Dermis blood vessel endothelial cell (primary cell): ENCODE measurements at regions not wholly inside any gene's neighbourhood (a gene's known extent, or its start where the extent isn't known, plus 50 kb on each side); places are given as distances from the start of the nearest gene placed in this dataset.
"Not testable (repeated sequence)": the region's sequence is repeated elsewhere in the genome, so short reads cannot be mapped to it uniquely, and the experiment has no call there.

Source experiments
- DNase-seq: peaks from one replicate; pipeline ENCODE4 v3.0.0; 2010

DNA sequence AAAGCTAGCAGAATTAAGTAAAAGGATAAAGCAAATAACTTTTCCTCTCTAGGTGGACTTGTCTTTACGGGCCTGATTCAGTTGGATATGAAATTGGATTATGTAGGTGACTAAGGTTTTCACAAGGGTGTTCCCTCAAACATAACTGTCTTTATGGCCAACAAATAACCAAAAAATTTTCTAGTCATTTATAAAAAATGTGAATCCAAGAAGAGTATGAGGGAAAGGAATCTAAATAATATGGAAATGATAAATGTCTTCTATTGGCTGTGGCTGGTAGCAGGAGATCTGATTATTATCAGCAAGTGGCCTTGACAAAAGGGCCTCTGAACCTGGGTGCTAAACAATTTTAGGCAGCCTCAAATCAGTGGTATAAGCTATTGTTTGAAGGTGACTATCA lies 594.0 kb upstream of the UBE2E2 start:
- no peak for DNase-seq

DNA sequence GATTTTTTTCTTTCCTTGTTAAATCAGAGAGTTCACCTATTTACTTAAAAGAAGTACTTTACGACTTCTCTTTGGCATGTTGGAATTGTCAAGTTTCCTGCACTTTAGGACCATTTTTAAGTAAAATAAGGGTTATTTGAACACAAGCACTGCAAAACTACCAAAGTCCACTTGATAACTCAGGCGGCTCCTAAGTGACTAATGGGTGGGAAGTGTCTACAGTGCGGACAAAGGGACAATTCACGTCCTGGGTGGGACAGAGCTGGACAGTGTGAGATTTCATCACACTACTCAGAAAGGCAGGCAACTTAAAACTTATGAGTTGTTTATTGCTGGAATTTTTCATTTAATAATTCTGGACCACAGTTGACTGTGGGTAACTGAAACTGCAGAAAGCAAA lies 590.2 kb upstream of the UBE2E2 start:
- no peak for DNase-seq

DNA sequence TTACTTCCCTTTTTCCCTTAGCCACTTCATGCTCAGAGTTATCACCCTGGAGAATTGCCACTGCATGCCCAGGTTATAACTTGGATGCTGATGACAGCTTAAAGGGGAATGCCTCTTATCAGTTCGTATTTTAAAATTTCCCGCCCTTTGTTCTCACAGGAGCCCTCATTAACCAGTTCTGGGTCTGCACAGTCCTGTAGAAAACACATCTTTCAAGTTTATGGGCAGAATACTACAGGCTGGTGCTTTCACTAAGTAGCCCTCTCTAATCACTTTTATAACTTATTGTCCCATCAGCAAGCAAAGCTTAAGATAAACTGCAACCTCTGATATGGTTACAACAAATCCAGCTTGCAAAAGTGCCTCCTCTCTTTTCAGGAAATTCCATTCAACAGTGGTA lies 587.3 kb upstream of the UBE2E2 start:
- no peak for DNase-seq

DNA sequence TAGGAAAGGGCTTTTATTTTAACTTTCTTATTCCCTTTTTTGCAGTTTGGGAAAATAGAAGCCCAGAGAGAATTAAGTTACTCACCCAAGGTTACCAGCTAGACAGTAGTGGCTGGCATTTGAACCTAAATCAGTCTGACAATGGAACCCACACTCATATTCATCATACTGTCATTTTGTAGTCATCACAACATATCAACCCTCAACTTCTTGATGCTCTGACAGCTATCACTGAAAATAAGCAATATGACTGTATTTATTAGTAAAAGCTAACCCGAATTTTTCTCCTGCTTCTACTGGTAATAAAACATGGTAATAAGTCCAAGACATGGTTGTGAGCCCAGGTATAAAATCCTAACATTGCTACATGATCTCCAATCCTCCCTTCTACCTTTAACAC lies 585.8 kb upstream of the UBE2E2 start:
- DNase-seq: no peak

DNA sequence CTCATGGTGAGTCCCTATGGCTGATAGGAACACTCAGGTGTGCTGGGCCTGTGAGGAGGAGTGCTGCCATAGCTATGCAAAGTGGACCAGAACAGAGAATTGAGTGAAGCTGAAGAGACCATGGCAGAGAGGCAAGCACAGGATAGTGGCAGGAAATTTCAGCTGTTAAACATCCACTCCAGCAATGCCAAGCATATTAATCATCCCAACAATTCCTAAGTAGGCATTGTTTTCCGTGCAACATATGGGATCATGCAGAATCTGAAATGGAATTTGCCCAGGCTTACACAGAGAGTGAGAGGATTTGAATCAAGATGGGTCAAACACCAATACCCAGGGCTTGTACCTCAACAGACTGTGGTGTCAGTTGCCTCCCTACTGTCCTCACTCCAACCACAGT lies 582.6 kb upstream of the UBE2E2 start:
- no peak for DNase-seq

DNA sequence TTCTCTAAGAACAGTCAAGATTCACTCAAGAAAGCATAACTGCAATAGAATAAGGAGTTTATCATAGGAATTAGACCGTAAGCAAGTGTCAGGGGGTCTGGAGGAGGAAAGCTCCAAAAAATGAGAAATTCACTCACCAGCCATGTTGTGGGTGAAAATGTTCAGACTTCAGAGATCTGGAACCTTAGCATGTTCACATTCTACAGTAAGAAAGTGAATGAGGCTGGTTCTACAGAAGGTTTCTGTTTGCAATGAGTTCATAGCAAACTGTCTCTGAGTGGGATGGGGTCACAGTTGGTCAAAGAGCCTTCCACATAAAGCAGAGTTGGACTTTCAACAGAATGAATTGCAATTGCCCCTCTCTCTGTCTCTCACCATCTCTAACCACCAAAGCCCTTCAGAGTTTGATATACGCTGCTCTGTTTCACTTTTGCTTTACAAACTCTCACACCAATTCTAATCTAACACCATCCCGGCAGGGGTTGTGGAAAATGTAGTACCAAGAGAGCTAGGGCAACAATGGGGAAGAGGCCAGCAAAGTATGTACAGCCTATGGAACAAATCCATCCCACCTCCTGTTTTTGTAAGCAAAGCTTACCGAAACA lies 581.8 kb upstream of the UBE2E2 start:
- no peak for DNase-seq

DNA sequence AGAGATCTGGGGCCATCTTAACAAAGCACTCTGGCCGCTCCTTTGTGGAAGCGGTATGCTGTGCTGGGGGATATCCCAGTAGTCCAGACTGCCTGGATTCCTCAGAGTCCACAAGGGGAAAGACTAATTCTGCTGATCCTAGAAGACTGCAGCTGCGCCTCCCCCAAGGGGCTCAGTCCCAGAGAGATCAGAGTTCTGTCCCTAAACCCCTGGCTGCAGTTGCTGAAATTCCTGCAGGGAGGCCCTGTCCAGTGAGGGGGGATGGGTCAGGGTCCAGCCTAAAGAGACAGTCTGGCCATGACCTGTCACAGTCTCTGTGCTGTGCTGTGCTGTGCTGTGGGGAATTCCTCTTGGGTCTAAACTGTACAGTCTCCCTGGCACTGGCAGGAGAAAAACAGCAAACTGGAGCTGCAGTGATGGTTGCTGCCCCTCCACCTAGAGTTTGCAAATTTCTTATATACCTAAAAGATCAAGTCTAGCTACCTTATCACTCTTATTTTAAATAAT lies 575.1 kb upstream of the UBE2E2 start:
- no peak for DNase-seq

DNA sequence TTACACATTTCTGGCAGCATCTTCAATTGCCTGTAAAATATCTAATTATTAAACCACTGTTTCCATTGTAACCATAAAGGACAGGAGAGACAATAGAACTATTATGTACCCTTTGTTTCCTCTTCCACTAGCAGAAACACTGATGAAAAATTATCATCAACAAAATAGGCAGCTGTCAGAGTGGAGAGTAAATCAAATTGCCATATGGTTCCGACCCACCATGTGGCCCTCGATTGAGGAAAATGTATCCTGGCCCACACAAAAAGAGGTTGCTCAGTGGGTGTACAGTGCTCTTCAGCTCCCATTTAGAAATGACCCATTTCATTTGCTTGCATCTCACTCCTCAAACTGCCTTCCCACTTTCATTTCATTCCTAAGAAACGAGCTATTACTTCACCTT lies 570.6 kb upstream of the UBE2E2 start:
- DNase-seq: no peak

DNA sequence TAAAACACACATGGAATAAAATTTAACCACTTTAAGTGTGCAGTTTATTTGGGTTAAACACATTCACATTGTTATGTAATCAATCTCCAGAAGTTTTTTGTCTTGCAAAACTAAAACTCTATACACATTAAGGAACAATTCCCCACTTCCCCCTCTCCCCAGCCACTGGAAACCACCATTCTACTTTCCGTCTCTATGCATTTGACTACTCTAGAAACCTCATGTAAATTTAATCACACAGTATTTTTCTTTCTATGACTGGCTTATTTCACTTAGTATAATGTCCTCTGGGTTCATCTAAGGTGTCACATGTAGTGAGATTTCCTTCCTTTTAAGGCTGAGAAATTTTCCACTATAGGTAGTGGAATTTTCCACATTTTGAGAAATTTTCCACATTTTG lies 568.7 kb upstream of the UBE2E2 start:
- no peak for DNase-seq

DNA sequence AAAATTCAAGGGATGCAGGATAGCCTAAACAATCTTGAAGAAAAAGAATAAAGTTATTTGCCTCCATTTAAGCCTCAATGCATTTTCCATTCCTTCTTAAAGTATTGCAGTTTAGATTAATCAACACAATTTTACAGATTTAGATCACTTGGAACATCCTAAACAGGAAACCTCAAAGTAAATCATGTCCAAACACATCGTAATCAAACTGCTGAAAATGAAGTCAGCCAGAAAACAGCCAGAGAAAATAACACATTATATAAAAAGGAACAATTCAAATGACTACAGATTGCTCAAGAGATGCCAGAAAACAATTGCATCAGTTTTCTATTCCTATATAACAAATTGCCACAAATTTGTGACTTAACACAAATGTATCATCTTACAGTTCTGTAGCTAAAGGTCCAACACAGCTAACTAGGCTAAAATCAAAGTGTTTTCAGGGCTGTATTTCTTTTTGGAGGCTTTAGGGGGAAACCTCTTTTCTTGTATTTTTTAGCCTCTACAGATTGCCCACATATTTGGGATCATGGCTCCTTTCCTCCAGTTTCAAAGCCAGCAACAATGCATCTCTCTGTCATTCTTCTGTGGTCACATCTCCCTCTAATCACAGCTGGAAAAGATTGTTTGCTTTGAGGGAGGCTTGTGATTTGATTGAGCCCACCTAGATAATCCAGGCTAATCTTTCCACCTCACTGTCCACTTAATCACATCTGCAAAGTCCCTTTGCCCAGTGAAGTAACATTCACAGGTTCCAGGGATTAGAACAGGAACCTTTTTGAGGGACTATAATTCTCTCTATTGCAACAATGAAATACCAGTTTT lies 543.3 kb upstream of the UBE2E2 start:
- no peak for DNase-seq

DNA sequence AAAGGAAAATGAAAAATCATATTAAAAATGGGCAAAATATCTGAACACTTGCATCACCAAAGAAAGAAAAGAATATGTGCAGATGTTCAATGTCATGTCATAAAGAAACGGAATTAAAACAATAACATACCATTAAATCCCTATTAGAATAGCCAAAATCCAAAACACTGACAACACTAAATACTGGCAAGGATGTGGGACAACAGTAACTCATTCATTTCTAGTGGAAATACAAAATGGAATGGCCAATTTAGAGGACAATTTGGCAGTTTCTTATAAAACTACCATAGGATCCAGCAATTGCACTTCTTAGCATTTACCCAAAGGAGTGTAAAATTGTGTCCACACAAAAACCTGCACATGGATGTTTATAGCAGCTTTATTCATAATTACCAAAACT lies 542.5 kb upstream of the UBE2E2 start:
- no peak for DNase-seq

DNA sequence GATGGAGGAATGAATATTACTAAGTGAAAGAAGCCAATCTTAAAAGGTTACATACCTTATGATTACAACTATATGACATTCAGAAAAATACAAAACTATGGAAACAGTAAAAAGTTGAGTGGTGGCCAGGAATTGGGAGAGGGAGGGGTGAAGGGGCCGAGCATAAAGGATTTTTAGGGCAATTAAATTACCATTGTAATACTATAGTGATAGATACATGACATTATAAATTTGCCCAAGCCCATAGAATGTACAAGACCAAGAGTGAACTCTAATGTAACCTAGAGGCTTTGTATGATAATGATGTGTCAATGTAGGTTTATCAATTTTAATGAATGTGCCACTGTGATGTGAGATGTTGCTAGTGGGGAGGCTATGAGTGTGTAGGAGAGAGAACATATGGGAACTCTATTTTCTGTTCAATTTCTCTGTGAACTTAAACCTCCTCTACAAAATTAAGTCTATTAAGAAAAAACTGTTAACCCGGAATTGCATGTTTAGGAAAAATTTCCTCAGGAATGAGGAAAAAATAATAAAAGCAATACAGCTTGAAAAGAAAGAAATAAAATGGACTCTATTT lies 541.9 kb upstream of the UBE2E2 start:
- no peak for DNase-seq

DNA sequence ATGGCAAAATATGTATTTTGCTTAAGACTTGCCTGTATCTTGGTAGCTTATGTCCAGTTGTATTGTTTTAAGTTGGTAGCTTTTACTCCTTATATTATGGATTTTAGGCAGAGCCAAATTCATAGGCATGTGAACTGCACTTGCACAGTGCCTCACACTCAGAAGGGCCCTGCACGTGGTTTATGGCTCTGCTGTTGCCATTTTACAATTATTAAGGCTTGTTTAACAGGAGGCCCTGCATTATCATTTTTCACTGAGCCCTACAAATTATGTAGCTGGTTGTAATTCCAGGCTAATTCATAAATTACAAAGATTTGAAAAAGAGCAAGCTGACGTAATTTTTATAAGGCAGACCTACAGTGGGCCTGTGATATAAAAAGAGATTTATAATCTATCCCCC lies 537.6 kb upstream of the UBE2E2 start:
- no peak for DNase-seq

DNA sequence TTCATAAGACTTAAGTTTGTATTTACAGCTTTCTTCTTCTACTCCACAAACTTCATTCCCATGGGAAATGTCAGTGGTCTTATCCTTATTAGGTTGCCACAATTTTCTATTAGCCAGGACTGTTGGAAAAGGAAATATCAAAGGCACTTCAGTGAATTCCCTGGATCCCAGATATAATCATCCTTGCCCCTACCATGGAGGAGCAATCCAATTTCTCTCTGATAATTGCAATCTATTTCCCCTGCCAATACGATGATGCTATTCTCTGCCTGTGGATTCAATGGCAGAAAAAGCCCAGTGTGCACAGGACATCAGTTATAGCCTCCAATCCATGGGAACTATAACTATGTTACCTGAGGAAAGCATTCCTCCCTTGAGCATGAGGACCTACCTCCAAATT lies 536.4 kb upstream of the UBE2E2 start:
- no peak for DNase-seq

DNA sequence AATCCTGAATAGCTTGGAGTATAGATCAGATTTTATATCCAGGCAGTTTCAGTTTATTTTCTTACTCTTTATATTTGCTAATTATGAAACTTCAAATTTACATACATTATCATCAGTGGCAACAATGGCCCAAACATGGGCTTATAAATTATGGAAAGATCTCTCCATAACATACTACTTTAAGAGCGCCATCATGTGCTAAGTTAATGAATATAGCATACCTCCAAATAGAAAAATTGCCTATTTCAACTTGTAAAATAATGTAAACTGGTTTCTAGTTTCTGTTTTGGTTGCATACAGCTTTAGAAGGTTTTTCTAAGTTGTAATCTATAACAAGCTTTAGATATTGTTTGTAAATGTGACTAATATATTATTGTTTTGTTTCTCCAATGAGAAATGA lies 531.3 kb upstream of the UBE2E2 start:
- DNase-seq: no peak

DNA sequence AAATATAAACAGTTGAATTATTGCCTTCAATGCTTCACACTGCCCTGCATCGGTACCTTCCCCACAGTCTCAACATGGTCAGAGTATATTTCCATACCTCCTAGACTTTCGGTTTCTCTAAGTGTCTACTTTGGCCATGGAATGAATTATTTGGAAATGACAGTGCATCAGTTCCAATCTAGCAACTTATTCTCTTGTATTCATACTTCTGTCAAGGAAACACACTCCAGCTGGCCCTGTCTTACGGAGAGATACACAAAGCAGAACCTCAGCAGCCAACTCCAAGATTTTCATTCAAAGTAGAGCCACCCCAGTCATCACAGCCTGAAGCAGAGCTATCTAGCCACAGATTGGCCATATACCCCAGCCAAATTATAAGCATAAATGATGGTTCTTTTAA lies 518.4 kb upstream of the UBE2E2 start:
- no peak for DNase-seq

DNA sequence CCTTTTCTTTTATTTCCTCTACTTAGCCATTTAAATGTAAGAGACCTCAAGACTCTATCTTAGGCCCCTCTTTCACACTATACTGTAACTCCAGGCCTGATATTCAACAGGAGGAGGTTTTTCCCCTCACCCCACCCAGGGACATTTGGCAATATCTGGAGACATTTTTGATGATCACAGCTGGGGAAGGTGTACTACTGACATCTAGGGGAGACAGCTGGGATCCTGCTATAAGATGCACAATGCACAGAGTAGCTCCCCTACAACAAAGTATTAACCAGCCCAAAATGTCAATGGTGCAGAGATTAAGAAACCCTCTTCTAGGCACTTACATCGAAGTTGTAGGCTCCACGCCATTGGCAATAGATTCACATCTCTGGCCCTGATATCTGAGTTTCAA lies 517.5 kb upstream of the UBE2E2 start:
- DNase-seq: no peak

DNA sequence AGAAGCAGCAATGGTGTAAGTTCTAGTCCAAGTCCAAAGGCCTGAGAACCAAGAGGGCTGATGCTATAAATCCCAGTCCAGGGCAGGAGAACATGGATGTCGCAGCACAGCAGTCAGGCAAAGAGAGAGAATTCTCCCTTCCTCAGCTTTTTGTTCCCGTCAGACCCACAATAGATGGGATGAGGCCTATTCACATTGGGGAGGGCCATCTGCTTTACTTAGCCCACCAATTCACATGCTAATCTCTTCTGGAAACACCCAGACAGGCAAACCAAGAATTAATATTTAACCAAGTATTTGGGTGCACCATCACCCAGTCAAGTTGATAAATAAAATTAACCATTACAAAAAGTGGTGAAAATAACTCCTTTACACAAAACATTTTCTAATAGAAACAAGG lies 511.7 kb upstream of the UBE2E2 start:
- no peak for DNase-seq

DNA sequence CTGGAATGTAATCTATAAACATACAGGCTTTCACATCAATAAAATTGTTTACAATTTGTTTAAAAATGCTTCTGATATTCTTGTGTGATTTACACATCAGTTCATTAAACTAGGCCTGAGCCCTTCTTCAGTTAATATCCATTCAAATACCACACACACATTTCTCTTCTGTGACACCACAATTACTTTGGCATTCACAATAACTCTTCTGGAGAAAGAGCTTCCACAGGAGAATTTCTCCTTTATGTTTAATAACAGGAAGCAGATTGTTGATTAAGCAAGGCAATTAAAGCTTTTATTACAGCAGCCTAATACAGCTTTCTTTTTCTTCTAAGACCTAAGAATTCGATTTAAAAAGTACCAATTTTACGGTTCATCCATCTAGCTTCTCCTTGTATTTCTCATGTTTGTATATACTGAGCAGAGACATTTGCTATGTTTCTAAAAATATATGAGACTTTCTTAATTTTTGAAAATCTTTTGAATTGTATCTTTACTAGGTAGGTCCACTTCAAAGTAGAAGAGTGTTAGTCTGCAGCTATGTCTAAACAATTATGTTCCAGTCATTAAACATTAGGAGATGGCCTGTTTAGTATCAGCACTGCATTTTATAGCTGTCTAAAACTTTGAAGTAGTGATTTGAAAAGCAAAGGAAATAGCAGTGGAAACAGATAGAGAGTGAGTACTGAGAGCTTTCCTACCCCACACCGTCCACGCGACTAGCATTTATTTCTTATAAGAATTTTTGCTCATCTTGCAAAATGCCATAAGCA lies 511.1 kb upstream of the UBE2E2 start:
- no peak for DNase-seq

DNA sequence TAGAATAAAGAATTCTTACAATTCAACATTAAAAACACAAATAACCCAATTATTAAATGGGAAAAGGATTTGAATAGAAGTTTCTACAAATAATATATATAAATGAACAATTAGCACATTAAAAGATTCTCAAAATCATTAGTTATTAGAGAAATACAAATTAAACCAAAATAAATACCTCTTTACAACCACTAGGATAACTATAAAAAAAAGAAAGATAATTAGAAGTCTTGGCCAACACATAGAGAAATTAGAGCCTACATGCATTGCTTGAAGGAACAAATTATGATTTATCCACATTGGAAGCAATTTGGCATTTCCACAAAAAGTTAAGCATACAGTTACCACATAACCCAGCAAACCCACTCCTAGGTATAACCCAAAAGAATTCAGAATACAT lies 502.3 kb upstream of the UBE2E2 start:
- no peak for DNase-seq

DNA sequence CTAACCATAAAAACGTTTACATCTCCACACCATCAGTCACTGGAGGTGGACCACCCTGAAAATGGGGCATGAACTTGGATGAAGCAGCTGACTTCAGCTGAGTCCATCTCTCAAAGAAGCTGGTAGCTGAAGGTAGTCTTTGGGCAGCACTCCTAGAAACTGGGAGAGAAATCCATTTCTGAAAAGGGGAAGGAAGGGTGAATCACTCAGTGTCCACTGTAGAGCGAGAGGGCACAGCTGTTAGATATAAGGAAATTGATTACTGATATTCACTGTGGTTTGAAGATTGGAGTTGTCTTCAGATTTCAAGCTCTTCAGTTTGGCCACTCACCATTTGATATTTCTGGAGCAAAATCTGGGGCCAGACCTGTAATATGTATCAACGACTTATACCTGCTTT lies 499.0 kb upstream of the UBE2E2 start:
- no peak for DNase-seq

DNA sequence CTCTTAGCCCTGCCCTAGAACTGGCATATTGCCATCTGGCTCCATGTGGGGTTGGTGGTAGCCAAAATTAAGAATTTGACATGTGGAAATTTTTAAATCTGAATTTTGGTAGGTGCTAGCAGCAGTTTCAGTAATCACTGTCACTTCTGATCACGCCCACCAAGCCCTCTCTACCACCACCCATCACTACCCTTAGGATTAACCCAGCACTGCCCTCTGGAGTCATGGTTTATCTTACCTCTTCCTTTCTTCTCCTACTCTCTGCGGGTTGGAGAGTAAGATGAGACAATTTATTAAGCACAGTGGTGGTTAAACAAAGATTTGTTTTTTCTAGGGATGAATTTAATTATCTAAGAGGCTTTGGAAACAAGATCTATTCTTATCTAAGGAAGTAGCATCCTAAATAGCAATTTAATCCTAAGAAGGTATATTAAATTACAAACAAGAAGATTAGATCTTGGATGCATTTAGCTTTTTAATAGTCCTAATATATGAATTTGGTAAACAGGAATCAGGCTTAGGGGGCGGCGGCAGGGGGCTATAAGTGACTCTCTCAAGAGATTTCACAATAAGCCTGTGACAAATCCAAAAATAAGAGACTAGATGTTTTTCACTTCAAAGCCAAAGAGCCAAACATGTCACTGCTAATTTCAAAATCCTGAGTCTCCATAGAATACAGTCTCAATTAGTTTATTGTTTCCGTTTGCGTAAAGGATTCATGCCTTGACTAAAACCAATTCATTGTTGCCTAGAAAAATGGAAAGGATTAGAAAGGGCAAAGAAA lies 498.4 kb upstream of the UBE2E2 start:
- DNase-seq: no peak

DNA sequence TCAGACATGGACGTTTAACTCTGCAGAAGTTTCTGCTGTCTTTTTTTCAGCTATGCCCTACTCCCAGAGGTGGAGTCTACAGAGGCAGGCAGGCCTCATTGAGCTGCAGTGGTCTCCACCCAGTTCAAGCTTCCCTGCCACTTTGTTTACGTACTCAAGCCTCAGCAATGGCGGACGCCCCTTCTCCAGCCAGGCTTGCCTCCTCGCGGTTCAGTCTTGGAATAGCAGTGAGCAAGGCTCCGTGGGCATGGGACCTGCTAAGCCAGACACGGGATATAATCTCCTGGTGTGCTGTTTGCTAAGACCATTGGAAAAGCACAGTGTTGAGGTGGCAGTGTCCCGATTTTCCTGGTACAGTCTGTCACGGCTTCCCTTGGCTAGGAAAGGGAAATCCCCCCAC lies 496.2 kb upstream of the UBE2E2 start:
- not testable (repeated sequence) for DNase-seq
